Ishikawa (cell line): ENCODE measurements at regions not wholly inside any gene's neighbourhood (a gene's known extent, or its start where the extent isn't known, plus 50 kb on each side); places are given as distances from the start of the nearest gene placed in this dataset.

ENCODE experiments used
- CREB1 ChIP-seq: IDR thresholded peaks from 2 replicates; pipeline ENCODE4 v1.6.1; 2012; ENCODE audit warnings: low read depth
- EP300 ChIP-seq: IDR thresholded peaks from 2 replicates; pipeline ENCODE4 v1.6.1; 2012; ENCODE audit warnings: borderline replicate concordance
- NFIC ChIP-seq: IDR thresholded peaks from 2 replicates; pipeline ENCODE4 v1.6.1; 2012
- TEAD4 ChIP-seq: IDR thresholded peaks from 2 replicates; pipeline ENCODE4 v1.6.1; 2012

- no peak for TF ChIP-seq TEAD4
- TF ChIP-seq NFIC: no peak
- TF ChIP-seq EP300: no peak
- no peak for TF ChIP-seq CREB1
These were observed 856.5 kb upstream of the MAP3K7 start for GRCh38 chr6:91443405-91443804.
